ENCODE measurements at regions not wholly inside any gene's neighbourhood (a gene's known extent, or its start where the extent isn't known, plus 50 kb on each side); places are given as distances from the start of the nearest gene placed in this dataset.
A peak's percentile ranks its signal among the peaks of the same experiment; 100 is the strongest.

- DNase-seq (ENCODE audit: low read depth): no peak
- Mint-ChIP-seq H3K27ac (ENCODE audit: unreplicated experiment) (no peak overlapping the region), H3K4me1 (ENCODE audit: low read depth, unreplicated experiment) (peaks cover 21% of the 10 kb centered on the region), H3K27me3 (ENCODE audit: low read depth, unreplicated experiment) (no peaks in the 10 kb centered on the region), H3K9me3 (ENCODE audit: unreplicated experiment) (peaks cover 2% of the 10 kb centered on the region), H3K4me3 (ENCODE audit: unreplicated experiment) (no peak overlapping the region), H3K36me3 (ENCODE audit: low read depth, unreplicated experiment) (no peaks in the 10 kb centered on the region)
- Histone ChIP-seq H4K20me1 (ENCODE audit: insufficient read depth, low read length) (no peaks in the 10 kb centered on the region), H3K27ac (ENCODE audit: low read depth, low read length) (no peak overlapping the region), H3K79me2 (ENCODE audit: insufficient read depth, low read length) (no peaks in the 10 kb centered on the region), H3K9me3 (ENCODE audit: insufficient read depth, low read depth, low read length) (no peaks in the 10 kb centered on the region), H3K4me3 (ENCODE audit: insufficient read depth, low read depth, low read length) (no peak overlapping the region), H2AFZ (ENCODE audit: low read depth, low read length) (peak overlapping the region; percentile 39), H3K4me2 (ENCODE audit: low read length) (peak overlapping the region; percentile 1), H3K27me3 (ENCODE audit: insufficient read depth, low read length) (no peaks in the 10 kb centered on the region), H3K9ac (ENCODE audit: low read length) (no peak overlapping the region), H3K4me1 (ENCODE audit: insufficient read depth, low read length) (peaks cover 12% of the 10 kb centered on the region), H3K36me3 (ENCODE audit: insufficient read depth, low read length) (no peaks in the 10 kb centered on the region)
- no peak for TF ChIP-seq CTCF (IDR thresholded peaks at IDR 0.05; ENCODE audit: insufficient read depth, low read depth, low read length)
- no peak for TF ChIP-seq EZH2 (IDR thresholded peaks at IDR 0.05; ENCODE audit: insufficient read depth, low read length)
- FAIRE-seq: no peak
Observed at GRCh38 chr13:20340759-20341171, 108.6 kb upstream of the GJB6 start.

- H3K4me2 ChIP-seq (ENCODE audit: low read length): peak overlapping the region; percentile 1
- H4K20me1 ChIP-seq (ENCODE audit: insufficient read depth, low read length): no peaks in the 10 kb centered on the region
- H3K9ac ChIP-seq (ENCODE audit: low read length): no peak overlapping the region
- peaks cover 21% of the 10 kb centered on the region for H3K4me1 Mint-ChIP-seq (ENCODE audit: low read depth, unreplicated experiment)
- no peaks in the 10 kb centered on the region for H3K36me3 Mint-ChIP-seq (ENCODE audit: low read depth, unreplicated experiment)
- DNase-seq (ENCODE audit: low read depth) (no peak), FAIRE-seq (no peak)
- no peaks in the 10 kb centered on the region for H3K79me2 ChIP-seq (ENCODE audit: insufficient read depth, low read length)
- H3K27me3 Mint-ChIP-seq (ENCODE audit: low read depth, unreplicated experiment): no peaks in the 10 kb centered on the region
- no peak for TF ChIP-seq CTCF (IDR thresholded peaks at IDR 0.05; ENCODE audit: insufficient read depth, low read depth, low read length)
- TF ChIP-seq EZH2 (IDR thresholded peaks at IDR 0.05; ENCODE audit: insufficient read depth, low read length): no peak
- no peaks in the 10 kb centered on the region for H3K36me3 ChIP-seq (ENCODE audit: insufficient read depth, low read length)
- H2AFZ ChIP-seq (ENCODE audit: low read depth, low read length): peak overlapping the region; percentile 39
- H3K4me1 ChIP-seq (ENCODE audit: insufficient read depth, low read length): peaks cover 12% of the 10 kb centered on the region
- peaks cover 2% of the 10 kb centered on the region for H3K9me3 Mint-ChIP-seq (ENCODE audit: unreplicated experiment)
- no peak overlapping the region for H3K27ac Mint-ChIP-seq (ENCODE audit: unreplicated experiment)
- no peaks in the 10 kb centered on the region for H3K9me3 ChIP-seq (ENCODE audit: insufficient read depth, low read depth, low read length)
- H3K27me3 ChIP-seq (ENCODE audit: insufficient read depth, low read length): no peaks in the 10 kb centered on the region
- no peak overlapping the region for H3K4me3 Mint-ChIP-seq (ENCODE audit: unreplicated experiment)
- H3K27ac ChIP-seq (ENCODE audit: low read depth, low read length): no peak overlapping the region
- no peak overlapping the region for H3K4me3 ChIP-seq (ENCODE audit: insufficient read depth, low read depth, low read length)
Observed at GRCh38 chr13:20340136-20340758, 108.1 kb upstream of the GJB6 start.

- Histone ChIP-seq H3K27me3 (ENCODE audit: insufficient read depth, low read length) (peaks cover 3% of the 10 kb centered on the region), H3K9ac (ENCODE audit: low read length) (no peak overlapping the region), H3K27ac (ENCODE audit: low read depth, low read length) (no peak overlapping the region), H3K36me3 (ENCODE audit: insufficient read depth, low read length) (no peaks in the 10 kb centered on the region), H3K9me3 (ENCODE audit: insufficient read depth, low read depth, low read length) (no peaks in the 10 kb centered on the region), H2AFZ (ENCODE audit: low read depth, low read length) (no peak overlapping the region), H3K4me2 (ENCODE audit: low read length) (no peak overlapping the region), H3K79me2 (ENCODE audit: insufficient read depth, low read length) (no peaks in the 10 kb centered on the region), H3K4me3 (ENCODE audit: insufficient read depth, low read depth, low read length) (no peak overlapping the region), H3K4me1 (ENCODE audit: insufficient read depth, low read length) (peaks cover 12% of the 10 kb centered on the region), H4K20me1 (ENCODE audit: insufficient read depth, low read length) (no peaks in the 10 kb centered on the region)
- Mint-ChIP-seq H3K9me3 (ENCODE audit: unreplicated experiment) (peaks cover 8% of the 10 kb centered on the region), H3K4me1 (ENCODE audit: low read depth, unreplicated experiment) (peaks cover 20% of the 10 kb centered on the region), H3K4me3 (ENCODE audit: unreplicated experiment) (no peak overlapping the region), H3K27me3 (ENCODE audit: low read depth, unreplicated experiment) (no peaks in the 10 kb centered on the region), H3K27ac (ENCODE audit: unreplicated experiment) (no peak overlapping the region), H3K36me3 (ENCODE audit: low read depth, unreplicated experiment) (no peaks in the 10 kb centered on the region)
- TF ChIP-seq CTCF (IDR thresholded peaks at IDR 0.05; ENCODE audit: insufficient read depth, low read depth, low read length) (no peak), EZH2 (IDR thresholded peaks at IDR 0.05; ENCODE audit: insufficient read depth, low read length) (no peak)
- DNase-seq (ENCODE audit: low read depth): no peak
- no peak for FAIRE-seq
Observed at GRCh38 chr13:20337884-20338551, 105.9 kb upstream of the GJB6 start.
